ENCODE measurements at regions not wholly inside any gene's neighbourhood (a gene's known extent, or its start where the extent isn't known, plus 50 kb on each side); places are given as distances from the start of the nearest gene placed in this dataset.
"Not testable (repeated sequence)": the region's sequence is repeated elsewhere in the genome, so short reads cannot be mapped to it uniquely, and the experiment has no call there.

GRCh38 chr11:103609117-103610066 lies 427.0 kb upstream of the DDI1 start:
- H3K4me1 ChIP-seq (ENCODE audit: insufficient read depth), result peaks cover 5% of the 10 kb centered on the region
- no peaks in the 10 kb centered on the region for H3K27me3 ChIP-seq
- H3K4me3 ChIP-seq, result no peak overlapping the region
- WGBS (ENCODE audit: low lambda C conversion rate, missing lambda C conversion rate), result 74% methylated on average over 2 of the region's 2 CpGs
- peak overlapping the region; percentile 70 for H3K27ac ChIP-seq
- TF ChIP-seq EZH2phosphoT487 (IDR thresholded peaks at IDR 0.05; ENCODE audit: low read depth, severe bottlenecking, unreplicated experiment), result no peak
- TF ChIP-seq, protein P1, sequence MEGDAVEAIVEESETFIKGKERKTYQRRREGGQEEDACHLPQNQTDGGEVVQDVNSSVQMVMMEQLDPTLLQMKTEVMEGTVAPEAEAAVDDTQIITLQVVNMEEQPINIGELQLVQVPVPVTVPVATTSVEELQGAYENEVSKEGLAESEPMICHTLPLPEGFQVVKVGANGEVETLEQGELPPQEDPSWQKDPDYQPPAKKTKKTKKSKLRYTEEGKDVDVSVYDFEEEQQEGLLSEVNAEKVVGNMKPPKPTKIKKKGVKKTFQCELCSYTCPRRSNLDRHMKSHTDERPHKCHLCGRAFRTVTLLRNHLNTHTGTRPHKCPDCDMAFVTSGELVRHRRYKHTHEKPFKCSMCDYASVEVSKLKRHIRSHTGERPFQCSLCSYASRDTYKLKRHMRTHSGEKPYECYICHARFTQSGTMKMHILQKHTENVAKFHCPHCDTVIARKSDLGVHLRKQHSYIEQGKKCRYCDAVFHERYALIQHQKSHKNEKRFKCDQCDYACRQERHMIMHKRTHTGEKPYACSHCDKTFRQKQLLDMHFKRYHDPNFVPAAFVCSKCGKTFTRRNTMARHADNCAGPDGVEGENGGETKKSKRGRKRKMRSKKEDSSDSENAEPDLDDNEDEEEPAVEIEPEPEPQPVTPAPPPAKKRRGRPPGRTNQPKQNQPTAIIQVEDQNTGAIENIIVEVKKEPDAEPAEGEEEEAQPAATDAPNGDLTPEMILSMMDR (IDR thresholded peaks at IDR 0.05; ENCODE audit: poor library complexity), result peak; percentile 42
- no peak for TF ChIP-seq EZH2 (IDR thresholded peaks at IDR 0.05; ENCODE audit: borderline replicate concordance)
- no peaks in the 10 kb centered on the region for H4K20me1 ChIP-seq (ENCODE audit: insufficient read depth, poor library complexity, severe bottlenecking)
- DNase-seq (ENCODE audit: low spot score), result peak; percentile 74
- H3K4me2 ChIP-seq, result peak overlapping the region; percentile 34
- no peaks in the 10 kb centered on the region for H3K9me2 ChIP-seq (replicated peaks; ENCODE audit: insufficient read depth)
- peak overlapping the region; percentile 9 for H2AFZ ChIP-seq
- H3K79me2 ChIP-seq, result no peaks in the 10 kb centered on the region
- no peaks in the 10 kb centered on the region for H3K36me3 ChIP-seq (replicated peaks; ENCODE audit: insufficient read depth, low read depth)
- H3K9me3 ChIP-seq (ENCODE audit: low read depth), result no peaks in the 10 kb centered on the region

GRCh38 chr11:103610435-103610834 lies 426.0 kb upstream of the DDI1 start:
- Histone ChIP-seq H3K4me3 (no peak overlapping the region), H3K9me2 (replicated peaks; ENCODE audit: insufficient read depth) (no peaks in the 10 kb centered on the region), H3K36me3 (replicated peaks; ENCODE audit: insufficient read depth, low read depth) (no peaks in the 10 kb centered on the region), H4K20me1 (ENCODE audit: insufficient read depth, poor library complexity, severe bottlenecking) (no peaks in the 10 kb centered on the region), H3K79me2 (no peaks in the 10 kb centered on the region), H3K4me2 (no peak overlapping the region), H3K27ac (no peak overlapping the region), H2AFZ (no peak overlapping the region), H3K4me1 (ENCODE audit: insufficient read depth) (peaks cover 5% of the 10 kb centered on the region), H3K27me3 (no peaks in the 10 kb centered on the region), H3K9me3 (ENCODE audit: low read depth) (no peaks in the 10 kb centered on the region)
- DNase-seq (ENCODE audit: low spot score), result no peak
- TF ChIP-seq, protein P1 (IDR thresholded peaks at IDR 0.05; ENCODE audit: poor library complexity), result no peak
- TF ChIP-seq EZH2phosphoT487 (IDR thresholded peaks at IDR 0.05; ENCODE audit: low read depth, severe bottlenecking, unreplicated experiment), result no peak
- TF ChIP-seq EZH2 (IDR thresholded peaks at IDR 0.05; ENCODE audit: borderline replicate concordance), result no peak

GRCh38 chr11:103611526-103612260 lies 424.7 kb upstream of the DDI1 start:
- H3K9me2 ChIP-seq (replicated peaks; ENCODE audit: insufficient read depth); H3K4me3 ChIP-seq; H3K4me1 ChIP-seq (ENCODE audit: insufficient read depth); H3K79me2 ChIP-seq; H3K36me3 ChIP-seq (replicated peaks; ENCODE audit: insufficient read depth, low read depth); H2AFZ ChIP-seq; H3K27me3 ChIP-seq; H3K4me2 ChIP-seq; H4K20me1 ChIP-seq (ENCODE audit: insufficient read depth, poor library complexity, severe bottlenecking); H3K9me3 ChIP-seq (ENCODE audit: low read depth); H3K27ac ChIP-seq: not testable (repeated sequence)
- WGBS (ENCODE audit: low lambda C conversion rate, missing lambda C conversion rate), result 75% methylated on average over 7 of the region's 7 CpGs
- DNase-seq (ENCODE audit: low spot score), result peak; percentile 16

- 97% methylated on average over 9 of the region's 9 CpGs for WGBS (ENCODE audit: low lambda C conversion rate, missing lambda C conversion rate)
- H3K27ac ChIP-seq; H2AFZ ChIP-seq; H3K27me3 ChIP-seq; H3K79me2 ChIP-seq; H3K4me2 ChIP-seq; H3K4me3 ChIP-seq; H3K36me3 ChIP-seq (replicated peaks; ENCODE audit: insufficient read depth, low read depth); DNase-seq (ENCODE audit: low spot score); H4K20me1 ChIP-seq (ENCODE audit: insufficient read depth, poor library complexity, severe bottlenecking); H3K9me2 ChIP-seq (replicated peaks; ENCODE audit: insufficient read depth); H3K9me3 ChIP-seq (ENCODE audit: low read depth); H3K4me1 ChIP-seq (ENCODE audit: insufficient read depth): not testable (repeated sequence)
Observed at GRCh38 chr11:103612451-103612850, 424.0 kb upstream of the DDI1 start.

- not testable (repeated sequence) for DNase-seq (ENCODE audit: low spot score); H2AFZ ChIP-seq; H3K4me3 ChIP-seq; H3K27ac ChIP-seq; H3K9me2 ChIP-seq (replicated peaks; ENCODE audit: insufficient read depth); H3K27me3 ChIP-seq; H3K36me3 ChIP-seq (replicated peaks; ENCODE audit: insufficient read depth, low read depth); H3K4me1 ChIP-seq (ENCODE audit: insufficient read depth); H3K4me2 ChIP-seq; H3K79me2 ChIP-seq; H4K20me1 ChIP-seq (ENCODE audit: insufficient read depth, poor library complexity, severe bottlenecking); H3K9me3 ChIP-seq (ENCODE audit: low read depth)
- 98% methylated on average over 2 of the region's 2 CpGs for WGBS (ENCODE audit: low lambda C conversion rate, missing lambda C conversion rate)
Observed at GRCh38 chr11:103616586-103616985, 419.9 kb upstream of the DDI1 start.
